AG04450 (cell line): ENCODE measurements at regions not wholly inside any gene's neighbourhood (a gene's known extent, or its start where the extent isn't known, plus 50 kb on each side); places are given as distances from the start of the nearest gene placed in this dataset.

ENCODE experiments used
- CTCF ChIA-PET: fragments of 300-600, 350-600 bp; formaldehyde crosslinking; extraction: SDS; loops from one replicate; lab custom pipeline; 2022; ENCODE audit warnings: antibody characterized with exemption, inconsistent platforms; lab: Charles Lee
- POLR2A ChIA-PET: fragments of 350-600 bp; formaldehyde crosslinking; extraction: SDS; loops from one replicate; lab custom pipeline; 2021; ENCODE audit warnings: antibody characterized with exemption, inconsistent platforms; lab: Yijun Ruan, JAX
- DNase-seq: peaks from one replicate; pipeline ENCODE4 v3.0.0-alpha.2; 2011; ENCODE audit warnings: low read depth, low spot score
- H3K27ac ChIP-seq: one replicate; pipeline ENCODE4 v1.5.1; 2012; ENCODE audit warnings: low read depth, low read length, control low read depth
- H3K27me3 ChIP-seq: one replicate; pipeline ENCODE4 v1.6.0; 2012; ENCODE audit warnings: low read length; ENCODE audit not compliant: control insufficient read depth, insufficient read depth
- H3K4me3 ChIP-seq: 2 replicates; pipeline ENCODE4 v1.5.1; 2011; ENCODE audit warnings: mild to moderate bottlenecking, low read depth, low read length, control low read depth
- H3K9me3 ChIP-seq: 2 replicates; pipeline ENCODE4 v1.5.1; 2012; ENCODE audit warnings: low read length; ENCODE audit not compliant: control insufficient read depth, insufficient read depth
- CTCF ChIP-seq: IDR thresholded peaks from 2 replicates; pipeline ENCODE4 v1.5.1; 2011; ENCODE audit warnings: low read depth, low read length, control low read depth, inconsistent platforms

- POLR2A ChIA-PET = no interaction called here
- no peak for TF ChIP-seq CTCF
- H3K9me3 ChIP-seq = no peaks in the 10 kb centered on the region
- CTCF ChIA-PET = no interaction called here
- no peak overlapping the region for H3K27ac ChIP-seq
- no peak for DNase-seq
- H3K27me3 ChIP-seq = peaks cover 2% of the 10 kb centered on the region
- H3K4me3 ChIP-seq = no peak overlapping the region
Observed at GRCh38 chr5:174177531-174177930, 132.0 kb downstream of the NSG2 start.

GRCh38 chr5:174177976-174178605 lies 132.6 kb downstream of the NSG2 start:
- Histone ChIP-seq H3K4me3 (no peak overlapping the region), H3K27ac (no peak overlapping the region), H3K9me3 (no peaks in the 10 kb centered on the region), H3K27me3 (peaks cover 2% of the 10 kb centered on the region)
- DNase-seq = no peak
- POLR2A ChIA-PET = no interaction called here
- CTCF ChIA-PET = no interaction called here
- TF ChIP-seq CTCF = no peak

GRCh38 chr5:174180639-174181038 lies 135.1 kb downstream of the NSG2 start:
- no peaks in the 10 kb centered on the region for H3K9me3 ChIP-seq
- H3K4me3 ChIP-seq = no peak overlapping the region
- H3K27me3 ChIP-seq = peaks cover 2% of the 10 kb centered on the region
- no peak overlapping the region for H3K27ac ChIP-seq
- ChIA-PET CTCF (no interaction called here), POLR2A (no interaction called here)
- no peak for TF ChIP-seq CTCF
- DNase-seq = no peak

GRCh38 chr5:174182111-174182510 lies 136.6 kb downstream of the NSG2 start:
- Histone ChIP-seq H3K27me3 (peaks cover 2% of the 10 kb centered on the region), H3K27ac (no peak overlapping the region), H3K4me3 (no peak overlapping the region), H3K9me3 (no peaks in the 10 kb centered on the region)
- no peak for TF ChIP-seq CTCF
- ChIA-PET POLR2A (no interaction called here), CTCF (no interaction called here)
- DNase-seq = no peak

- H3K4me3 ChIP-seq = no peak overlapping the region
- no peaks in the 10 kb centered on the region for H3K9me3 ChIP-seq
- H3K27me3 ChIP-seq = peaks cover 2% of the 10 kb centered on the region
- no peak for DNase-seq
- no peak for TF ChIP-seq CTCF
- H3K27ac ChIP-seq = no peak overlapping the region
- CTCF ChIA-PET = no interaction called here
- POLR2A ChIA-PET = interaction anchor here (0.6 kb wide), 1 partner anchor 58 kb away, joined by 4 read pairs; no protein-coding TSS in a partner anchor
Observed at GRCh38 chr5:174183701-174184100, 138.2 kb downstream of the NSG2 start.
